NCI-H345 (cell line): ENCODE measurements at regions not wholly inside any gene's neighbourhood (a gene's known extent, or its start where the extent isn't known, plus 50 kb on each side); places are given as distances from the start of the nearest gene placed in this dataset.
"Not testable (repeated sequence)": the region's sequence is repeated elsewhere in the genome, so short reads cannot be mapped to it uniquely, and the experiment has no call there.

ENCODE experiments used
- DNase-seq: peaks from one replicate; lab custom pipeline; 2025; lab: John Stamatoyannopoulos, UW

- DNase-seq, result no peak
Measured at GRCh38 chr19:28326746-28327145, 886.2 kb downstream of the UQCRFS1 start.

GRCh38 chr19:28324275-28325060 lies 888.5 kb downstream of the UQCRFS1 start:
- peak; percentile 15 for DNase-seq

GRCh38 chr19:28322945-28323344 lies 890.0 kb downstream of the UQCRFS1 start:
- DNase-seq, result no peak

- DNase-seq, result no peak
Measured at GRCh38 chr19:28322491-28322890, 890.5 kb downstream of the UQCRFS1 start.

DNA sequence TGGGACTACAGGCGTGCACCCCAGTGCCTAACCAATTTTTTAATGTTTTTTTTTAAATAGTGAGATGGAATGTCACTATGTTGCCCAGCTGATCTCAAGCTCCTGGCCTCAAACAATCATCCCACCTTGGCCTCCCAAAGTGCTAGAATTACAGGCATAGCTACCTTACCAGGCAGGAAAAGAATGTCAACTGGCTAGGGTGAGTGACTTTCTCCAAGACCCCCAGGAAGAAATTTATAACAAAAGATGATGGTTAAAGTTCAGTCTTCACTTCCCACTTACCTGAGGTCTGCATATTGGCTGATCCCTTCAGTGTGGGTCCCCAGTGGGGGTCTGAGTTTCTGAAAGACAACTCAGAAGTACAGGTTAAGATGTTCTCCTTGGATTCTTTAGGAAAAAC lies 893.0 kb downstream of the UQCRFS1 start:
- no peak for DNase-seq

- DNase-seq, result no peak
Measured at GRCh38 chr19:28319227-28319626, 893.7 kb downstream of the UQCRFS1 start.

GRCh38 chr19:28318469-28319179 lies 894.3 kb downstream of the UQCRFS1 start:
- DNase-seq, result no peak

GRCh38 chr19:28316464-28316863 lies 896.5 kb downstream of the UQCRFS1 start:
- peak; percentile 66 for DNase-seq

DNA sequence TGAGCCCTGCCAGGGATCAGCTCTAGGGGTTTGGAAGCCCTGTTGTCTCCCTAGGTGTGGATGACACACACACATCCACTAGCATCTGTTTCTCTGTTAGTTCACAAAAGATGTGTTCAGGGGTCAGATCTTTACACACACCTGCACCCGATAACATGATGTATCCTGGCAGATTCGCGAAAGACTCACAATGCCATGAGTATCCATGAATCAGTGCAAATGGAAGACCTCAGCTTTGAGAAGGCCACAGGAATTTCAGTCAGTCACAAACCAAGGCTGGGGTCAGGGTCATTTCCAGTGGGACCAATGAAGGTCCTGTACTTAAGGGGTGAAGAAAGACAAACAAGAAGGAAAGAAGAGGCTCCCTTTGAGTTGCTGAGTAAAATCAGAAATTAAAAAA lies 898.2 kb downstream of the UQCRFS1 start:
- DNase-seq, result no peak

GRCh38 chr19:28314287-28314686 lies 898.7 kb downstream of the UQCRFS1 start:
- no peak for DNase-seq

DNA sequence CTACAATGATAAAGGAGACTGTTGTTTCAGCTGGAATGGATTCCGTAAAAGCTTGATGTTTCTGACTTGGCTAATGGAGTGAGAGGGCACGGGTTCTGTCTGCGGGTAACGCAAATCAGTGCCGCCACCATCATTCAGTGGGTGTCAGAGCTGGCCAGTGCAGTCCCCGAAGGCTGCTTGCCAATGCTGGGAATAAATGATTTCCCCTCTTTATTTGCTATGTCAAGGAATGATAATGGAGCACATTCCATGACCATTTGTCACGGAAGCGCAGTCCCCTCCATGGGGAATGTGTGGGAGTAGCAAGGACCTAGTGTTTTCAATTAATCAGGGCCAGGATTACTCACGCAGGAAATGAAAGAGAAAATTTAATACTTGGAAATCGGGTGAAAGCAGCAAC lies 899.3 kb downstream of the UQCRFS1 start:
- no peak for DNase-seq

GRCh38 chr19:28312269-28312668 lies 900.7 kb downstream of the UQCRFS1 start:
- DNase-seq, result no peak

DNA sequence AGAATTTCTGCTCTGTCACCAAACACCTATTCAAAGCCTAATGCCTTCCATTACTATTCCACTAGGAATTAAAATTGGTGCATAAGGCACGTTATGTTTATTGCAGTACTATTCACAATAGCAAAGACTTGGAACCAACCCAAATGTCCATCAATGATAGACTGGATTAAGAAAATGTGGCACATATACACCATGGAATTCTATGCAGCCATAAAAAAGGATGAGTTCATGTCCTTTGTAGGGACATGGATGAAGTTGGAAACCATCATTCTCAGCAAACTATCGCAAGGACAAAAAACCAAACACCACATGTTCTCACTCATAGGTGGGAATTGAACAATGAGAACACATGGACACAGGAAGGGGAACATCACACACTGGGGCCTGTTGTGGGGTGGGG lies 902.1 kb downstream of the UQCRFS1 start:
- DNase-seq, result not testable (repeated sequence)

DNA sequence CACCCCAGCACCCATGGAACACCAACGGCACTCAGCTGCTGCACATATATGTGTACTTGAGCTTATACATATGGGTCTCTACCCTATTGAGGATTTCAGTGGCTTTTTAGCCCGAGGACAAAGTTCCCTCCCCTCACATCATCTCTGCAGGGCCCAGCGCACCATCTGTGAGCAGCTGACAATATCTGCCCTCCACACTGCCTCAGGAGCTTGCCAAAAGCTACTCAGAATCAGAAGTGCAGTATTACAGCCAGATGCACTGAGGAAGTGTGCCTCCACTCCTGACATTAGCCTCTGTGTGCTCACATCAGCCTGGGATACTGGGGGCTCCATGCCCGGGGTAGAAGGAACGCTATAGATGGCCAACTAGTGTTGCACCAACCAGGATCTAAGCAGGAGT lies 903.9 kb downstream of the UQCRFS1 start:
- no peak for DNase-seq

DNA sequence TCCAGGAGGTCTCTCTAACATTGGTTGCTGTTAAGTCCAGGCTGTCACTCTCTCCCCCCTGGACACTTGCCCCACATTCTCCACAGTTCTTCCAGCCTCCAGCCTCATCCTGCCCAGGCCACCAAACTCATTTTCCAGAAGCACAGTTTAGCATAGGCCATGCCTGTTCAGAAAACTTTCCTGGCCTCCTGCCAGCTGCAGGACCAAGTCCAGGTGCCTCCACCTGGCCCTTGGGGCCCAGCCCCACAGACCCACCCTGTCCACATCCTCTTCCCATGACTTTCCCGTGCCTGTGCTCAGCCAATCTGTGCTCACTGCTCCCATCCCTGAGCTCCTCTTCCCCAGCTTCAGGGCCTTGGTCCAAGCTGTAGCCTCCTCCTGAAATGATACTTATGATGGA lies 905.0 kb downstream of the UQCRFS1 start:
- no peak for DNase-seq

GRCh38 chr19:28307487-28307886 lies 905.5 kb downstream of the UQCRFS1 start:
- no peak for DNase-seq

- DNase-seq, result no peak
Measured at GRCh38 chr19:28305513-28305912, 907.4 kb downstream of the UQCRFS1 start.

DNA sequence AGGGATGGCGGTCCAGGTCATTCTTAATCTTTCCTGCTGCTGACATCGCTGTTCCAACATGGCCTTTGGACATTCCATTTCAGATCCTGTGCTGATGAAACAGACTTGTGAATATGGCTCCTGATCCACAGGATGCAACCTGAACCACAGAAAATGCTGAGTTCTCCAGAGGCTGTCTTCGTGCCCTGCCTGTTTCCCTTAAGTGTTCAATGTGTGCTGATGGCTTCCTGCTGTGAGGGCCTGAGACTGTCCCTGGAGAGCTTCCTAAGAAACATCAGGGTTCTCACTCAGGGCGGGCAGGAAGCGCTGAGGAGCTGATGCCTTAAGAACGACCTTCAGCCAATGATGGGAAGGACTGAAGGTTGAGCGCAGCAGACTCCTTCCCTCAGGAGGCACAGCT lies 909.4 kb downstream of the UQCRFS1 start:
- DNase-seq, result no peak

- no peak for DNase-seq
Measured at GRCh38 chr19:28301961-28302360, 911.0 kb downstream of the UQCRFS1 start.

GRCh38 chr19:28301463-28301862 lies 911.5 kb downstream of the UQCRFS1 start:
- DNase-seq, result no peak

DNA sequence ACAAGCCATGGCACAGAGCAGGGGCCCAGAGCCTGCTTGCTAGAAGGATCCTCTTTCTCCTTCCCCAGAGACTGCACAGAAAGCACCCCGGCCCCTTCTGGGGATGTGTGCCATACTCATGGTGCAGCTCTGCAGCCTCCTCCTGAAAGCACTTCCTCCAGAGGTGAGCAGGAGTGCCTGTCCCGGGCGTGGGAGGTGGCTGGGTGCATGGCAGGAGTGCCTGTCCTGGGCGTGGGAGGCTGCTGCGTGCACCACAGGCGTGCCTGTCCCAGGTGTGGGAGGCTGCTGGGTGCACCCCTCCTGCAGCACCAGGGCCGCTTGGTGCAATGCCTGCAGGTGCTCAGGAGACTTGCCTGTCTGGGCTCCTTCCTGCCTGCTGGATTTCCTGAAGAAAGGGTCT lies 913.3 kb downstream of the UQCRFS1 start:
- DNase-seq, result no peak

DNA sequence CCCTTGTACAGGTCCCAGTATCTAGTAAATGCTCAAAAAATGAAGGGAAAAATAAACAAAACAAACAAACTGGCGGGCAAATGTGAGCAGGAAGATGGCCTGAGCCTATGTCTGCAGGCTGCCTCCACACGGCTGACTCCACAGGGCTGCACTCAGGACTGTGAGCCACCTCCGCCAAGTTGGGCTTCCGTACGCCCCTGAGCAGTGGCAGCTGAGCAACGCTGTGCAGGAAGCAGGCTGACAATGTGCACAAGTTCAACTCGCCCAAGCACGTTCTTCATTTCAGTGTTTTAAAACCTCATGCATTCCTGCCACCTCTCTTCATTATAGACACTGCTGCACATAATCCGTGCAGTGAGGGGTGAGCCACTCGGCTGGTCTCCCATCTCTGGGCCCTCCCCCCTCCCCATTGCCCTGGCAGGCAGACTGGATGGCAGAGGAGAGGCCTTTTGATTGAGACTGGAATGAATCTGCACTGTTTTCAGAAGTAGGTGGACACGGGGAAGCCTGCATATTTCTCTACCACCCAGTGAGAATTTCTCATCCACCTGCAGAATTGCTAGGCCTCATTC lies 915.3 kb downstream of the UQCRFS1 start:
- DNase-seq, result no peak

DNA sequence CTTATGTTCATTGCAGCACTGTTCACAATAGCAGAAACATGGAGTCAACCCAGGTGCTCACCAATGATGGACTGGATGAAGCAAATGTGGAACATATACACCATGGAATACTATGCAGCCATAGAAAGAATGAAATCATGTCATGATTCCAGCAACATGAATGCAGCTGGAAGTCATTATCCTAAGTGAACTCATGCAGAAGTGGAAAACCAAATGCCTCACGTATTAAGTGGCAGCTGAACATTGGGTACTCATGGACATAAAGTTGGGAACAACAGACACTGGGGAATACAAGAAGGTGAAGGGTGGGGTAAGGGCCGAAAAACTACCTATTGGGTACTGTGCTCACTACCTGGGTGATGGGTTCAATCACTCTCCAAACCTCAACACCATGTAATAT lies 915.9 kb downstream of the UQCRFS1 start:
- DNase-seq, result no peak
